ENCODE measurements at regions not wholly inside any gene's neighbourhood (a gene's known extent, or its start where the extent isn't known, plus 50 kb on each side); places are given as distances from the start of the nearest gene placed in this dataset.

DNA sequence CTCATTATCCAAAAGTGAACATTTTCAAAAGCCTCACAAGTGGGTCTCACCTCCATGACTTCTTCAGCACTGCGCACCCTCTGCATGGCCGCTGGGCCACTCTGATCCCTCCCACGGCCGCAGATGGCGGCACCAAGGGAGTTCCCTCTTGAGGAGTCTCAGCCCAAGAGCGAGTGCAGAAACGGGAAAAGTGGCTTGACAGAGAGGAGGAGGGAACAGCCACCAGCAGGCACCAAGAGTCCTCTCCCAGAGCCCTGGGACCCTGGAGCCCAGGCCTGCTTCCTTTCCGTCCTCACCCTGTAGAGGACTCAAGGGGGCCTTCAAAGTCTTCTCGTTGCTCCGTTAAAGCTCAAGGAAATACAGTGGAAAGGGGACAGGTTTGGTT is 230.2 kb upstream of the DIO3 start:
- no peaks in the 10 kb centered on the region for H3K36me3 ChIP-seq (replicated peaks)
- no peak for TF ChIP-seq CTCF (IDR thresholded peaks at IDR 0.05; ENCODE audit: low read depth, low read length, missing control alignments)
- no peak overlapping the region for H3K4me3 ChIP-seq (ENCODE audit: low read depth, low read length)
- H3K27ac ChIP-seq = no peak overlapping the region
- H3K27me3 ChIP-seq (replicated peaks) = no peaks in the 10 kb centered on the region
- DNase-seq = no peak
- in situ Hi-C loops (cut with HindIII; ENCODE audit: low pct_ligation_motif_present, low sequenced_read_pairs) = no loop called here

- no peaks in the 10 kb centered on the region for H3K36me3 ChIP-seq (replicated peaks)
- in situ Hi-C loops (cut with HindIII; ENCODE audit: low pct_ligation_motif_present, low sequenced_read_pairs) = no loop called here
- no peak overlapping the region for H3K4me3 ChIP-seq (ENCODE audit: low read depth, low read length)
- no peak for TF ChIP-seq CTCF (IDR thresholded peaks at IDR 0.05; ENCODE audit: low read depth, low read length, missing control alignments)
- no peak for DNase-seq
- no peak overlapping the region for H3K27ac ChIP-seq
- H3K27me3 ChIP-seq (replicated peaks) = no peaks in the 10 kb centered on the region
These were observed 229.6 kb upstream of the DIO3 start for GRCh38 chr14:101331661-101332169.

DNA sequence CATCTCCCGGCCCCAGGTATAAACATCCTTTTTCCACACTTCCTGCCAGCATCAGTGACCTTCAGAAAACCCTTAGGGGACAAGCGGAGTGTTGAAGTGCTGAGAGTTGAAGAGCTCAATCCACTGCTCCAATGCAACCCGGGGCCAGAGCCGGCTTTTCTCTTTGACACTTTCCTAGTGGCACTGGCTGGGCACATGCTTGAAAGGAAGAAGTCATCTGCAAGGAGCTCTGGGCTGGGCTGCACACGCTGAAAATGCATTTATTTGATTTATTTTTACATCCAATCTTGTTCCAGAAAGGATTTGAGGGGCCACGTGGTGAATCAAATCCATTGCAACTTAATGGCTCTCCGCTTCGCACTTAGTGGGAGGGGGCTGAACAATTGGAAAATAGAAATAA is 229.0 kb upstream of the DIO3 start:
- Histone ChIP-seq H3K4me3 (ENCODE audit: low read depth, low read length) (no peak overlapping the region), H3K36me3 (replicated peaks) (no peaks in the 10 kb centered on the region), H3K27ac (no peak overlapping the region), H3K27me3 (replicated peaks) (no peaks in the 10 kb centered on the region)
- no peak for TF ChIP-seq CTCF (IDR thresholded peaks at IDR 0.05; ENCODE audit: low read depth, low read length, missing control alignments)
- in situ Hi-C loops (cut with HindIII; ENCODE audit: low pct_ligation_motif_present, low sequenced_read_pairs) = no loop called here
- no peak for DNase-seq

DNA sequence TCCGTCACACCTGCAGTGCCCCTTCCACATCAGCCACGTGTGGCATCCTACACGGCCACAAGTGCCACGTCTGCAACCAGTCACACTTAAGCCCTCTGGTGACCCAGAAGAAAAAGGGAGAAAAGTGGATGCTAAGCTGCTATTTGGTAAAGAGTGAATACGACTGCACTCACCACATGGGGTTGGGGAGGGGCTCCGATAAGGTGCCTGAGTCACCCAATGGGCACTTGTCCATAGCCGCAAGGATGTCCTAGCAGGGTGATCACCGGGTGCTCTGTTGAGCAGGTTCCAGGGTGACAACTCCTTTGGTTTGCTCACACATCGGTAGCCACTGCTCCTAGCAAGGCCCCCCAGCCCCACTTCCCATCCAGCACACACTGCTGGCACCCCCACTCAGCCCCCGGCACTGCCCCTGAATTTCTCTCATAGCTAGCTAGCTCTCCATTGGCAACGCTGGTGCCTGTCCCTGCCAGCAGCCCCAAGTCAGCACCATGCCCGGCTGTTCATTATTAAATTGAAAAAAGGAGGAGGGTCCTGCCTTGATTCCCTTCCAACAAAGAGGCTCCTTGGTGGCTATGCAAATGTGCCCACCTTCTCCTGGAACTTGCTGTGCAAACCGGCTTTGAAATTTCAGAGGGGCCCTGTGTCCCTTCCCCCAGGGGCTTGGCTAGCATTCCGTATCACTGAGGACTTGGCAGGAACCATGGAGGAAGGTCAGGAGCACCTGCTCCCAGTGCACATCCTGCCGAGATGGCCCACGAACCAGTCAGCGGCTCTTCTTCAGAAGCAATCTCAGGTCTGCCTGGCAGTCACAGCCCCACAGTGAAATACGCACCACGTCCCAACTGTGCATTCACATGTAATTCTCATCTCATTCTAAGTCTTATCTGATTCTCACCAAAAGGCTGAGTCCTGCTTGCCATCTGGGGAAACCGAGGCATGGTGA is 227.7 kb upstream of the DIO3 start:
- no peak overlapping the region for H3K4me3 ChIP-seq (ENCODE audit: low read depth, low read length)

DNA sequence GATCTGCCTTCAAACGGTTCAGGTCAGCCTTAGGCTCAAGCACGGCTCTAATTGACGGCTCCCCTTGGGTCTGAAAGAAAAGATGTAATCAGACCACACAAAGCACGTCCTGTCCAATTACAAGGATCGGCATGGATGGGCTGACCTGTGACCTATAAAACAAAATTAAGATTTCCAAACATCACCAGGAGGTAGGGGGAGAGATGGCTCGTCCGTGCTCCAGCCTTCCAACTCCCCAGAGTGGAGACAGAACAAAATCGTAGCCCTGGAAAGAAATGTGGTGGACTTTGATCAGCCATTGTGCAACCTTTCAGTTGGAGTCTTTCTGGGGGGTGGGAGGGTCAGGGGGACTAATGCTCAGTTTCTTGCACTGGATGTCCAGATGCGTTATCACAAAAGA is 226.6 kb upstream of the DIO3 start:
- in situ Hi-C loops (cut with HindIII; ENCODE audit: low pct_ligation_motif_present, low sequenced_read_pairs) = no loop called here
- Histone ChIP-seq H3K4me3 (ENCODE audit: low read depth, low read length) (no peak overlapping the region), H3K27ac (no peak overlapping the region), H3K36me3 (replicated peaks) (no peaks in the 10 kb centered on the region), H3K27me3 (replicated peaks) (no peaks in the 10 kb centered on the region)
- no peak for DNase-seq
- TF ChIP-seq CTCF (IDR thresholded peaks at IDR 0.05; ENCODE audit: low read depth, low read length, missing control alignments) = no peak

More for the DNA sequence above, 227.7 kb upstream of the DIO3 start:
- Histone ChIP-seq H3K36me3 (replicated peaks) (no peaks in the 10 kb centered on the region), H3K27me3 (replicated peaks) (no peaks in the 10 kb centered on the region), H3K27ac (no peak overlapping the region)
- in situ Hi-C loops (cut with HindIII; ENCODE audit: low pct_ligation_motif_present, low sequenced_read_pairs) = no loop called here
- no peak for DNase-seq
- no peak for TF ChIP-seq CTCF (IDR thresholded peaks at IDR 0.05; ENCODE audit: low read depth, low read length, missing control alignments)

All from brain microvascular endothelial cell (primary cell).